Right ventricle myocardium superior (tissue), 1 donor: ENCODE measurements at regions not wholly inside any gene's neighbourhood (a gene's known extent, or its start where the extent isn't known, plus 50 kb on each side); places are given as distances from the start of the nearest gene placed in this dataset.

ENCODE experiments used
- ATAC-seq: fragments of 200-7000 bp; cut with Tn5 transposase; one replicate; pipeline ENCODE4 v1.9.1; 2020; ENCODE audit warnings: mild to moderate bottlenecking; ENCODE audit not compliant: poor library complexity
- DNase-seq: peaks from one replicate; pipeline ENCODE4 v3.0.0-alpha.2; 2020
- intact Hi-C: fragments of 100-400 bp; cut with DNase I; formaldehyde crosslinking; loops from one replicate; pipeline ENCODE4 v1.11.2; 2022
- donor health status: DM: no; HTN: yes; CAD: no; lungs with severe emphysema.

- ATAC-seq (no peak), DNase-seq (no peak)
- intact Hi-C loops: no loop called here
These were observed 554.3 kb downstream of the EPHA7 start for GRCh38 chr6:92864966-92865555.

- ATAC-seq (no peak), DNase-seq (no peak)
- intact Hi-C loops: no loop called here
These were observed 569.7 kb downstream of the EPHA7 start for GRCh38 chr6:92849636-92850035.

GRCh38 chr6:92848901-92849300, 570.5 kb downstream of the EPHA7 start:
- intact Hi-C loops: no loop called here
- no peak for DNase-seq
- ATAC-seq: no peak

GRCh38 chr6:92848459-92848858, 570.9 kb downstream of the EPHA7 start:
- DNase-seq (no peak), ATAC-seq (no peak)
- intact Hi-C loops: no loop called here

- DNase-seq (no peak), ATAC-seq (no peak)
- intact Hi-C loops: no loop called here
These were observed 571.4 kb downstream of the EPHA7 start for GRCh38 chr6:92847988-92848387.

GRCh38 chr6:92840246-92840930, 579.0 kb downstream of the EPHA7 start:
- DNase-seq: no peak
- intact Hi-C loops: no loop called here
- no peak for ATAC-seq

GRCh38 chr6:92828788-92829187, 590.6 kb downstream of the EPHA7 start:
- no peak for DNase-seq
- ATAC-seq: no peak
- intact Hi-C loops: no loop called here

- intact Hi-C loops: no loop called here
- ATAC-seq: no peak
- no peak for DNase-seq
These were observed 592.3 kb downstream of the EPHA7 start for GRCh38 chr6:92827104-92827503.

GRCh38 chr6:92826633-92827032, 592.7 kb downstream of the EPHA7 start:
- intact Hi-C loops: no loop called here
- no peak for DNase-seq
- ATAC-seq: no peak

GRCh38 chr6:92822222-92822621, 597.1 kb downstream of the EPHA7 start:
- no peak for ATAC-seq
- intact Hi-C loops: no loop called here
- DNase-seq: no peak

- intact Hi-C loops: no loop called here
- DNase-seq (no peak), ATAC-seq (no peak)
These were observed 598.8 kb downstream of the EPHA7 start for GRCh38 chr6:92820601-92821000.

GRCh38 chr6:92810913-92811312, 608.4 kb downstream of the EPHA7 start:
- intact Hi-C loops: no loop called here
- DNase-seq: no peak
- ATAC-seq: no peak

- ATAC-seq (no peak), DNase-seq (no peak)
- intact Hi-C loops: no loop called here
These were observed 613.1 kb downstream of the EPHA7 start for GRCh38 chr6:92806254-92806653.

- intact Hi-C loops: no loop called here
- DNase-seq: no peak
- no peak for ATAC-seq
These were observed 628.0 kb downstream of the EPHA7 start for GRCh38 chr6:92791403-92791802.

- ATAC-seq (no peak), DNase-seq (no peak)
- intact Hi-C loops: no loop called here
These were observed 629.0 kb downstream of the EPHA7 start for GRCh38 chr6:92790381-92790780.

- no peak for DNase-seq
- intact Hi-C loops: no loop called here
- ATAC-seq: no peak
These were observed 635.1 kb downstream of the EPHA7 start for GRCh38 chr6:92784235-92784634.

GRCh38 chr6:92779746-92780145, 639.6 kb downstream of the EPHA7 start:
- DNase-seq: peak; percentile 39
- ATAC-seq: no peak
- intact Hi-C loops: no loop called here

- DNase-seq: no peak
- intact Hi-C loops: no loop called here
- no peak for ATAC-seq
These were observed 642.1 kb downstream of the EPHA7 start for GRCh38 chr6:92777146-92777740.

- no peak for DNase-seq
- intact Hi-C loops: no loop called here
- no peak for ATAC-seq
These were observed 648.8 kb downstream of the EPHA7 start for GRCh38 chr6:92770540-92770939.

GRCh38 chr6:92767101-92767500, 652.3 kb downstream of the EPHA7 start:
- intact Hi-C loops: no loop called here
- ATAC-seq: no peak
- no peak for DNase-seq
